ENCODE measurements at regions not wholly inside any gene's neighbourhood (a gene's known extent, or its start where the extent isn't known, plus 50 kb on each side); places are given as distances from the start of the nearest gene placed in this dataset.
A peak's percentile ranks its signal among the peaks of the same experiment; 100 is the strongest.
"Not testable (repeated sequence)": the region's sequence is repeated elsewhere in the genome, so short reads cannot be mapped to it uniquely, and the experiment has no call there.

GRCh38 chr3:17872457-17872856 is 130.0 kb upstream of the TBC1D5 start:
- TF ChIP-seq CTCF (IDR thresholded peaks at IDR 0.05; ENCODE audit: insufficient read depth, low read depth, low read length) = no peak
- TF ChIP-seq EZH2 (IDR thresholded peaks at IDR 0.05; ENCODE audit: insufficient read depth, low read length) = no peak
- H3K27ac Mint-ChIP-seq (ENCODE audit: unreplicated experiment) = no peak overlapping the region
- no peak overlapping the region for H3K4me2 ChIP-seq (ENCODE audit: low read length)

GRCh38 chr3:17865631-17866030 is 123.2 kb upstream of the TBC1D5 start:
- no peak overlapping the region for H2AFZ ChIP-seq (ENCODE audit: low read depth, low read length)
- no peaks in the 10 kb centered on the region for H3K27me3 Mint-ChIP-seq (ENCODE audit: low read depth, unreplicated experiment)
- H3K27ac Mint-ChIP-seq (ENCODE audit: unreplicated experiment) = no peak overlapping the region
- TF ChIP-seq EZH2 (IDR thresholded peaks at IDR 0.05; ENCODE audit: insufficient read depth, low read length) (no peak), CTCF (IDR thresholded peaks at IDR 0.05; ENCODE audit: insufficient read depth, low read depth, low read length) (no peak)
- H3K27me3 ChIP-seq (ENCODE audit: insufficient read depth, low read length) = no peaks in the 10 kb centered on the region
- no peaks in the 10 kb centered on the region for H3K9me3 ChIP-seq (ENCODE audit: insufficient read depth, low read depth, low read length)
- FAIRE-seq (no peak), DNase-seq (ENCODE audit: low read depth) (no peak)
- H3K4me3 ChIP-seq (ENCODE audit: insufficient read depth, low read depth, low read length) = no peak overlapping the region
- no peak overlapping the region for H3K9ac ChIP-seq (ENCODE audit: low read length)
- H3K4me1 ChIP-seq (ENCODE audit: insufficient read depth, low read length) = no peaks in the 10 kb centered on the region
- no peaks in the 10 kb centered on the region for H4K20me1 ChIP-seq (ENCODE audit: insufficient read depth, low read length)
- no peak overlapping the region for H3K4me2 ChIP-seq (ENCODE audit: low read length)
- H3K36me3 Mint-ChIP-seq (ENCODE audit: low read depth, unreplicated experiment) = no peaks in the 10 kb centered on the region
- no peak overlapping the region for H3K27ac ChIP-seq (ENCODE audit: low read depth, low read length)
- H3K36me3 ChIP-seq (ENCODE audit: insufficient read depth, low read length) = no peaks in the 10 kb centered on the region
- no peak overlapping the region for H3K4me3 Mint-ChIP-seq (ENCODE audit: unreplicated experiment)
- no peaks in the 10 kb centered on the region for H3K79me2 ChIP-seq (ENCODE audit: insufficient read depth, low read length)
- H3K9me3 Mint-ChIP-seq (ENCODE audit: unreplicated experiment) = no peaks in the 10 kb centered on the region
- H3K4me1 Mint-ChIP-seq (ENCODE audit: low read depth, unreplicated experiment) = no peaks in the 10 kb centered on the region

More at GRCh38 chr3:17872457-17872856, 130.0 kb upstream of the TBC1D5 start:
- H3K27me3 Mint-ChIP-seq (ENCODE audit: low read depth, unreplicated experiment) = no peaks in the 10 kb centered on the region
- no peaks in the 10 kb centered on the region for H4K20me1 ChIP-seq (ENCODE audit: insufficient read depth, low read length)
- no peaks in the 10 kb centered on the region for H3K4me1 Mint-ChIP-seq (ENCODE audit: low read depth, unreplicated experiment)
- H3K36me3 ChIP-seq (ENCODE audit: insufficient read depth, low read length) = no peaks in the 10 kb centered on the region
- no peak overlapping the region for H3K27ac ChIP-seq (ENCODE audit: low read depth, low read length)
- no peaks in the 10 kb centered on the region for H3K79me2 ChIP-seq (ENCODE audit: insufficient read depth, low read length)
- no peaks in the 10 kb centered on the region for H3K36me3 Mint-ChIP-seq (ENCODE audit: low read depth, unreplicated experiment)
- no peak overlapping the region for H3K4me3 ChIP-seq (ENCODE audit: insufficient read depth, low read depth, low read length)
- no peaks in the 10 kb centered on the region for H3K9me3 ChIP-seq (ENCODE audit: insufficient read depth, low read depth, low read length)
- H3K27me3 ChIP-seq (ENCODE audit: insufficient read depth, low read length) = no peaks in the 10 kb centered on the region
- no peak overlapping the region for H3K4me3 Mint-ChIP-seq (ENCODE audit: unreplicated experiment)
- DNase-seq (ENCODE audit: low read depth) (no peak), FAIRE-seq (no peak)
- H3K4me1 ChIP-seq (ENCODE audit: insufficient read depth, low read length) = no peaks in the 10 kb centered on the region
- H2AFZ ChIP-seq (ENCODE audit: low read depth, low read length) = no peak overlapping the region
- no peak overlapping the region for H3K9ac ChIP-seq (ENCODE audit: low read length)
- no peaks in the 10 kb centered on the region for H3K9me3 Mint-ChIP-seq (ENCODE audit: unreplicated experiment)

DNA sequence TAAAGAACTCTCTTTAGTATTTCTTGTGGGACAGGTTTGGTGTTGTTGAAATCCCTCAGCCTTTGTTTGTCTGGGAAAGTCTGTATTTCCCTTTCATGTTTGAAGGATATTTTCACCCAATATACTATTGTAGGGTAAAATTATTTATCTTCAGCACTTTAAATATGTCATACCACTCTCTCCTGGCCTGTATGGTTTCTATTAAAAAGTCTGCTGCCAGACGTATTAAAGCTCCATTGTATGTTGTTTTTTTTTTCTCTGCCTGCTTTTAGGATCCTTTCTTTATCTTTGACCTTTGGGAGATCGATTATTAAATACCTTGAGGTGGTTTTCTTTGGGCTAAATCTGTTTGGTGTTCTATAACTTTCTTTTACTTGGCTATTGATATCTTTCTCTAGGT is 119.0 kb upstream of the TBC1D5 start:
- Histone ChIP-seq H4K20me1 (ENCODE audit: insufficient read depth, low read length) (no peaks in the 10 kb centered on the region), H3K9me3 (ENCODE audit: insufficient read depth, low read depth, low read length) (no peaks in the 10 kb centered on the region), H3K4me2 (ENCODE audit: low read length) (no peak overlapping the region), H3K27ac (ENCODE audit: low read depth, low read length) (no peak overlapping the region), H3K36me3 (ENCODE audit: insufficient read depth, low read length) (no peaks in the 10 kb centered on the region), H3K27me3 (ENCODE audit: insufficient read depth, low read length) (no peaks in the 10 kb centered on the region), H3K4me3 (ENCODE audit: insufficient read depth, low read depth, low read length) (no peak overlapping the region), H3K4me1 (ENCODE audit: insufficient read depth, low read length) (no peaks in the 10 kb centered on the region), H3K9ac (ENCODE audit: low read length) (no peak overlapping the region), H3K79me2 (ENCODE audit: insufficient read depth, low read length) (no peaks in the 10 kb centered on the region), H2AFZ (ENCODE audit: low read depth, low read length) (no peak overlapping the region)
- no peak for TF ChIP-seq EZH2 (IDR thresholded peaks at IDR 0.05; ENCODE audit: insufficient read depth, low read length)
- TF ChIP-seq CTCF (IDR thresholded peaks at IDR 0.05; ENCODE audit: insufficient read depth, low read depth, low read length) = no peak
- Mint-ChIP-seq H3K4me3 (ENCODE audit: unreplicated experiment) (no peak overlapping the region), H3K27me3 (ENCODE audit: low read depth, unreplicated experiment) (no peaks in the 10 kb centered on the region), H3K27ac (ENCODE audit: unreplicated experiment) (no peak overlapping the region), H3K9me3 (ENCODE audit: unreplicated experiment) (no peaks in the 10 kb centered on the region), H3K4me1 (ENCODE audit: low read depth, unreplicated experiment) (no peaks in the 10 kb centered on the region), H3K36me3 (ENCODE audit: low read depth, unreplicated experiment) (no peaks in the 10 kb centered on the region)
- DNase-seq (ENCODE audit: low read depth) (no peak), FAIRE-seq (no peak)

- H3K4me2 ChIP-seq (ENCODE audit: low read length); H3K27me3 Mint-ChIP-seq (ENCODE audit: low read depth, unreplicated experiment); H3K27ac ChIP-seq (ENCODE audit: low read depth, low read length); H2AFZ ChIP-seq (ENCODE audit: low read depth, low read length); H3K27ac Mint-ChIP-seq (ENCODE audit: unreplicated experiment); H3K9me3 Mint-ChIP-seq (ENCODE audit: unreplicated experiment); FAIRE-seq; H3K79me2 ChIP-seq (ENCODE audit: insufficient read depth, low read length); H3K9me3 ChIP-seq (ENCODE audit: insufficient read depth, low read depth, low read length); H3K4me1 Mint-ChIP-seq (ENCODE audit: low read depth, unreplicated experiment); DNase-seq (ENCODE audit: low read depth); H3K4me1 ChIP-seq (ENCODE audit: insufficient read depth, low read length); H3K4me3 ChIP-seq (ENCODE audit: insufficient read depth, low read depth, low read length); H4K20me1 ChIP-seq (ENCODE audit: insufficient read depth, low read length); H3K36me3 ChIP-seq (ENCODE audit: insufficient read depth, low read length); H3K36me3 Mint-ChIP-seq (ENCODE audit: low read depth, unreplicated experiment); H3K9ac ChIP-seq (ENCODE audit: low read length); H3K27me3 ChIP-seq (ENCODE audit: insufficient read depth, low read length): not testable (repeated sequence)
- H3K4me3 Mint-ChIP-seq (ENCODE audit: unreplicated experiment) = peak overlapping the region; percentile 52
These were observed 118.5 kb upstream of the TBC1D5 start for GRCh38 chr3:17860840-17861471.

Measured in astrocyte (in vitro differentiated cells and primary cell).